Ovary (tissue), 7 donors: ENCODE measurements at regions not wholly inside any gene's neighbourhood (a gene's known extent, or its start where the extent isn't known, plus 50 kb on each side); places are given as distances from the start of the nearest gene placed in this dataset.
"Not testable (repeated sequence)": the region's sequence is repeated elsewhere in the genome, so short reads cannot be mapped to it uniquely, and the experiment has no call there.

Experiments
- DNase-seq, 5 donors: peaks; one replicate each; pipeline ENCODE4 v3.0.0-alpha.2; 2019 to 2020
- H3K27ac ChIP-seq, 2 donors: fragments of 200-600 bp; one replicate each; pipeline versions ENCODE4 v1.5.1 to v1.8.0; 2019 to 2022
- H3K27me3 ChIP-seq: fragments of 200-600 bp; one replicate; pipeline ENCODE4 v1.8.0; 2022
- H3K36me3 ChIP-seq: fragments of 200-600 bp; sonication (generic); one replicate; pipeline ENCODE4 v1.5.1; 2019
- H3K4me1 ChIP-seq: one replicate; pipeline ENCODE4 v1.8.1; 2013; ENCODE audit warnings: mild to moderate bottlenecking, moderate library complexity; ENCODE audit not compliant: insufficient read depth
- H3K4me3 ChIP-seq: fragments of 200-600 bp; sonication (generic); one replicate; pipeline ENCODE4 v1.5.1; 2017
- H3K9me3 ChIP-seq, 2 donors: fragments of 200-600 bp in 1 of 2; sonication (generic) in 1 of 2; one replicate each; pipeline versions ENCODE4 v1.5.1 to v1.8.1; 2013 to 2019; ENCODE audit warnings: mild to moderate bottlenecking in 1 of 2, moderate library complexity in 1 of 2
- CTCF ChIP-seq, 3 donors: fragments of 450-650 bp in 2 of 3; fragments of 200-600 bp in 1 of 3; IDR thresholded peaks; one replicate each; pipeline versions ENCODE4 v1.5.1 to v1.8.0; 2016 to 2022; ENCODE audit warnings: antibody characterized with exemption in 3 of 3, mild to moderate bottlenecking in 1 of 3
- EP300 ChIP-seq: sonication (generic); formaldehyde crosslinking; IDR thresholded peaks from one replicate; pipeline ENCODE4 v1.6.1; 2017; ENCODE audit warnings: antibody characterized with exemption
- POLR2A ChIP-seq: fragments of 450-650 bp; IDR thresholded peaks from one replicate; pipeline ENCODE4 v1.6.1; 2017; ENCODE audit warnings: antibody characterized with exemption, mild to moderate bottlenecking, moderate library complexity
- WGBS, 3 donors: extraction: QIAGEN DNeasy Blood & Tissue Kit in 1 of 3; methylation state at CpG; one replicate each; pipeline versions ENCODE4 v1.1.5 to v1.1.7; 2013 to 2017; 5-methylcytosine and 5-hydroxymethylcytosine counted together
- intact Hi-C, 4 donors: fragments of 100-400 bp; cut with DNase I; formaldehyde crosslinking; loops; one replicate each; pipeline versions ENCODE4 v1.11.0 to v1.15.1; 2022 to 2023
- donor health status: DM: no; HTN: no; CAD: no; lungs with moderate emphysema.
- donor health status: DM: no; HTN: no; CAD: no.
- donor health status: Bipolar disorder and iron deficiency.
- donor health status: DM: no; HTN: no; CAD: no.
- donor health status: DM: yes; HTN: yes; CAD: no.

- no peak for DNase-seq
- Histone ChIP-seq H3K27ac (no peak overlapping the region), H3K4me1 (no peaks in the 10 kb centered on the region), H3K4me3 (no peak overlapping the region), H3K27me3 (no peaks in the 10 kb centered on the region), H3K36me3 (no peaks in the 10 kb centered on the region), H3K9me3 (no peaks in the 10 kb centered on the region)
- intact Hi-C loops, result no loop called here
- 58 to 73% (median 63%) methylated on average over 4 of the region's 4 CpGs for WGBS, 3 donors
- TF ChIP-seq POLR2A (no peak), CTCF (IDR thresholded peaks at IDR 0.05) (no peak), EP300 (no peak)
Measured at GRCh38 chr3:34090876-34091275, 292.4 kb downstream of the PDCD6IP start.

GRCh38 chr3:34094280-34094679, 295.9 kb downstream of the PDCD6IP start:
- 81 to 90% (median 86%) methylated on average over 9 of the region's 9 CpGs for WGBS, 3 donors
- H3K9me3 ChIP-seq, intact Hi-C loops, H3K27ac ChIP-seq, DNase-seq, H3K4me3 ChIP-seq, H3K27me3 ChIP-seq, H3K36me3 ChIP-seq, H3K4me1 ChIP-seq: not testable (repeated sequence)

- 70 to 80% (median 77%) methylated on average over 4 of the region's 4 CpGs for WGBS, 3 donors
Measured at GRCh38 chr3:34102288-34102687, 303.9 kb downstream of the PDCD6IP start.

GRCh38 chr3:34106379-34106778, 307.9 kb downstream of the PDCD6IP start:
- H3K27ac ChIP-seq, result no peak overlapping the region
- no peak overlapping the region for H3K4me3 ChIP-seq
- TF ChIP-seq EP300, result no peak
- no peak for TF ChIP-seq POLR2A
- TF ChIP-seq CTCF (IDR thresholded peaks at IDR 0.05), result no peak
- WGBS, 3 donors, result 75 to 86% (median 79%) methylated on average over 3 of the region's 3 CpGs
- no peak for DNase-seq
- no peaks in the 10 kb centered on the region for H3K36me3 ChIP-seq
- H3K27me3 ChIP-seq, result no peaks in the 10 kb centered on the region
- H3K9me3 ChIP-seq, result no peaks in the 10 kb centered on the region
- intact Hi-C loops, result no loop called here
- no peaks in the 10 kb centered on the region for H3K4me1 ChIP-seq

More at GRCh38 chr3:34102288-34102687, 303.9 kb downstream of the PDCD6IP start:
- H3K27ac ChIP-seq, result no peak overlapping the region
- intact Hi-C loops, result no loop called here
- TF ChIP-seq POLR2A (no peak), CTCF (IDR thresholded peaks at IDR 0.05) (no peak), EP300 (no peak)
- no peak overlapping the region for H3K4me3 ChIP-seq
- H3K4me1 ChIP-seq, result no peaks in the 10 kb centered on the region
- no peak for DNase-seq
- H3K9me3 ChIP-seq, result no peaks in the 10 kb centered on the region
- no peaks in the 10 kb centered on the region for H3K36me3 ChIP-seq
- no peaks in the 10 kb centered on the region for H3K27me3 ChIP-seq

- no peak overlapping the region for H3K27ac ChIP-seq
- no peaks in the 10 kb centered on the region for H3K4me1 ChIP-seq
- 56 to 75% (median 75%) methylated on average over 2 of the region's 2 CpGs for WGBS, 3 donors
- H3K4me3 ChIP-seq, result no peak overlapping the region
- intact Hi-C loops, result no loop called here
- H3K36me3 ChIP-seq, result no peaks in the 10 kb centered on the region
- no peaks in the 10 kb centered on the region for H3K9me3 ChIP-seq
- H3K27me3 ChIP-seq, result no peaks in the 10 kb centered on the region
- DNase-seq, result no peak
- TF ChIP-seq CTCF (IDR thresholded peaks at IDR 0.05) (no peak), EP300 (no peak), POLR2A (no peak)
Measured at GRCh38 chr3:34106879-34107278, 308.4 kb downstream of the PDCD6IP start.
